ENCODE measurements at regions not wholly inside any gene's neighbourhood (a gene's known extent, or its start where the extent isn't known, plus 50 kb on each side); places are given as distances from the start of the nearest gene placed in this dataset.

DNA sequence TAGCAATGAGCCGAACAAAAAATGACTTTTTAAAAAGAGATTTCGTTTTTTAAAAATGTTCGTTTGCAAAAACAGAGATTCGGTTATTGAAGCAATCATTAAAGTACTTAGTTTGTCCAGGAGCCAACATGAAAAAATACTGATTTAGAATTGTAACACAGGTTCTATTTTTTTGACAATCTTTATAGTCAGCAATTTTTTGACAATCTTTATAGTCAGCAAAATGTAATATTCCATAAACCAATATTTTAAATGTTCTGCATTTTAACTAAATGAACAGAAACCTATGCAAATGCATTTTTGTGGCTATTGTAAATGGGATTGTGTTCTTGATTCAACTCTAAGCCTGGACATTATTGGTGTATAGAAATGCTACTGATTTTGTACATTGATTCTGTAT, 161.8 kb downstream of the DSEL start:
- TF ChIP-seq FOXM1 (IDR thresholded peaks at IDR 0.05; ENCODE audit: borderline replicate concordance, low read depth) (no peak), CREB1 (IDR thresholded peaks at IDR 0.05; ENCODE audit: low read depth) (no peak), TEAD4 (IDR thresholded peaks at IDR 0.05) (no peak), NFIC (IDR thresholded peaks at IDR 0.05) (no peak), YY1 (IDR thresholded peaks at IDR 0.05; ENCODE audit: low read depth) (no peak), ZBTB7A (IDR thresholded peaks at IDR 0.05; ENCODE audit: low read depth) (no peak), TAF1 (IDR thresholded peaks at IDR 0.05; ENCODE audit: low read depth) (no peak), EGR1 (IDR thresholded peaks at IDR 0.05) (no peak), TCF12 (IDR thresholded peaks at IDR 0.05; ENCODE audit: low read depth) (no peak)
- TF ChIP-seq, protein P1, sequence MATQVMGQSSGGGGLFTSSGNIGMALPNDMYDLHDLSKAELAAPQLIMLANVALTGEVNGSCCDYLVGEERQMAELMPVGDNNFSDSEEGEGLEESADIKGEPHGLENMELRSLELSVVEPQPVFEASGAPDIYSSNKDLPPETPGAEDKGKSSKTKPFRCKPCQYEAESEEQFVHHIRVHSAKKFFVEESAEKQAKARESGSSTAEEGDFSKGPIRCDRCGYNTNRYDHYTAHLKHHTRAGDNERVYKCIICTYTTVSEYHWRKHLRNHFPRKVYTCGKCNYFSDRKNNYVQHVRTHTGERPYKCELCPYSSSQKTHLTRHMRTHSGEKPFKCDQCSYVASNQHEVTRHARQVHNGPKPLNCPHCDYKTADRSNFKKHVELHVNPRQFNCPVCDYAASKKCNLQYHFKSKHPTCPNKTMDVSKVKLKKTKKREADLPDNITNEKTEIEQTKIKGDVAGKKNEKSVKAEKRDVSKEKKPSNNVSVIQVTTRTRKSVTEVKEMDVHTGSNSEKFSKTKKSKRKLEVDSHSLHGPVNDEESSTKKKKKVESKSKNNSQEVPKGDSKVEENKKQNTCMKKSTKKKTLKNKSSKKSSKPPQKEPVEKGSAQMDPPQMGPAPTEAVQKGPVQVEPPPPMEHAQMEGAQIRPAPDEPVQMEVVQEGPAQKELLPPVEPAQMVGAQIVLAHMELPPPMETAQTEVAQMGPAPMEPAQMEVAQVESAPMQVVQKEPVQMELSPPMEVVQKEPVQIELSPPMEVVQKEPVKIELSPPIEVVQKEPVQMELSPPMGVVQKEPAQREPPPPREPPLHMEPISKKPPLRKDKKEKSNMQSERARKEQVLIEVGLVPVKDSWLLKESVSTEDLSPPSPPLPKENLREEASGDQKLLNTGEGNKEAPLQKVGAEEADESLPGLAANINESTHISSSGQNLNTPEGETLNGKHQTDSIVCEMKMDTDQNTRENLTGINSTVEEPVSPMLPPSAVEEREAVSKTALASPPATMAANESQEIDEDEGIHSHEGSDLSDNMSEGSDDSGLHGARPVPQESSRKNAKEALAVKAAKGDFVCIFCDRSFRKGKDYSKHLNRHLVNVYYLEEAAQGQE (IDR thresholded peaks at IDR 0.05; ENCODE audit: low read depth): no peak
- TF ChIP-seq, protein P2, sequence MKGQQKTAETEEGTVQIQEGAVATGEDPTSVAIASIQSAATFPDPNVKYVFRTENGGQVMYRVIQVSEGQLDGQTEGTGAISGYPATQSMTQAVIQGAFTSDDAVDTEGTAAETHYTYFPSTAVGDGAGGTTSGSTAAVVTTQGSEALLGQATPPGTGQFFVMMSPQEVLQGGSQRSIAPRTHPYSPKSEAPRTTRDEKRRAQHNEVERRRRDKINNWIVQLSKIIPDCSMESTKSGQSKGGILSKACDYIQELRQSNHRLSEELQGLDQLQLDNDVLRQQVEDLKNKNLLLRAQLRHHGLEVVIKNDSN (IDR thresholded peaks at IDR 0.05): no peak

- TF ChIP-seq TAF1 (IDR thresholded peaks at IDR 0.05; ENCODE audit: low read depth) (no peak), TCF12 (IDR thresholded peaks at IDR 0.05; ENCODE audit: low read depth) (no peak), EGR1 (IDR thresholded peaks at IDR 0.05) (no peak), ZBTB7A (IDR thresholded peaks at IDR 0.05; ENCODE audit: low read depth) (no peak), CEBPB (IDR thresholded peaks at IDR 0.05) (no peak), FOXM1 (IDR thresholded peaks at IDR 0.05; ENCODE audit: borderline replicate concordance, low read depth) (no peak), TEAD4 (IDR thresholded peaks at IDR 0.05) (no peak), CREB1 (IDR thresholded peaks at IDR 0.05; ENCODE audit: low read depth) (no peak), YY1 (IDR thresholded peaks at IDR 0.05; ENCODE audit: low read depth) (no peak), NFIC (IDR thresholded peaks at IDR 0.05) (no peak), EP300 (IDR thresholded peaks at IDR 0.05; ENCODE audit: borderline replicate concordance) (no peak), RAD21 (IDR thresholded peaks at IDR 0.05; ENCODE audit: low read depth) (no peak)
- TF ChIP-seq, protein P1 (IDR thresholded peaks at IDR 0.05; ENCODE audit: low read depth): no peak
- TF ChIP-seq, protein P3, sequence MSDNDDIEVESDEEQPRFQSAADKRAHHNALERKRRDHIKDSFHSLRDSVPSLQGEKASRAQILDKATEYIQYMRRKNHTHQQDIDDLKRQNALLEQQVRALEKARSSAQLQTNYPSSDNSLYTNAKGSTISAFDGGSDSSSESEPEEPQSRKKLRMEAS (IDR thresholded peaks at IDR 0.05): no peak
- TF ChIP-seq, protein P2 (IDR thresholded peaks at IDR 0.05): no peak
These were observed 162.4 kb downstream of the DSEL start for GRCh38 chr18:67354091-67354490.

- no peak for TF ChIP-seq CREB1 (IDR thresholded peaks at IDR 0.05; ENCODE audit: low read depth)
- no peak for TF ChIP-seq TAF1 (IDR thresholded peaks at IDR 0.05; ENCODE audit: low read depth)
- TF ChIP-seq, protein P3 (IDR thresholded peaks at IDR 0.05): no peak
- TF ChIP-seq, protein P2 (IDR thresholded peaks at IDR 0.05): no peak
- no peak for TF ChIP-seq FOXM1 (IDR thresholded peaks at IDR 0.05; ENCODE audit: borderline replicate concordance, low read depth)
- no peak for TF ChIP-seq ZBTB7A (IDR thresholded peaks at IDR 0.05; ENCODE audit: low read depth)
- TF ChIP-seq YY1 (IDR thresholded peaks at IDR 0.05; ENCODE audit: low read depth): no peak
- no peak for TF ChIP-seq TEAD4 (IDR thresholded peaks at IDR 0.05)
- TF ChIP-seq CEBPB (IDR thresholded peaks at IDR 0.05): no peak
- TF ChIP-seq EP300 (IDR thresholded peaks at IDR 0.05; ENCODE audit: borderline replicate concordance): no peak
- TF ChIP-seq RAD21 (IDR thresholded peaks at IDR 0.05; ENCODE audit: low read depth): no peak
- TF ChIP-seq, protein P1 (IDR thresholded peaks at IDR 0.05; ENCODE audit: low read depth): no peak
- no peak for TF ChIP-seq EGR1 (IDR thresholded peaks at IDR 0.05)
These were observed 169.1 kb downstream of the DSEL start for GRCh38 chr18:67347438-67347837.

DNA sequence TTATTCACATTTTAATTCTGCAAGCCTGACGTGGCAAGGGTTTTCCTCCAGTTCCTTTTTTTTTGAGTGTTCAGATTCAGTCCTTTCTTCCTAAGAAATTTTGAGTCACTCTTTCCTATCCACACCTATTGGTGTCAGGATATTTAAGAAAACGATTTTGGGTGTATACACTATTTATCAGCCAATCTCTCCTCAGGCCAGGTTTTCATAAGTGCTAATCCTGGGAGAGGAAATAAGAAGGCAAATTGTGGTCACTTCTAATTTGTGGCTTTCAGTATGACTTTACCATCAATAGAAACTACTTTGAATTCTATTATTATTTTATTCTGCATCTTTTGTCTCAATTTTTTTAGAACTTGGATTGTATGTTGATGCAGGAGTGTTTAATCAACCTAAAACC, 174.4 kb downstream of the DSEL start:
- no peak for TF ChIP-seq CEBPB (IDR thresholded peaks at IDR 0.05)
- TF ChIP-seq, protein P1 (IDR thresholded peaks at IDR 0.05; ENCODE audit: low read depth): no peak
- TF ChIP-seq YY1 (IDR thresholded peaks at IDR 0.05; ENCODE audit: low read depth): no peak
- TF ChIP-seq EP300 (IDR thresholded peaks at IDR 0.05; ENCODE audit: borderline replicate concordance): no peak
- TF ChIP-seq ZBTB7A (IDR thresholded peaks at IDR 0.05; ENCODE audit: low read depth): no peak
- no peak for TF ChIP-seq NFIC (IDR thresholded peaks at IDR 0.05)
- TF ChIP-seq, protein P3 (IDR thresholded peaks at IDR 0.05): no peak
- TF ChIP-seq EGR1 (IDR thresholded peaks at IDR 0.05): no peak
- TF ChIP-seq TEAD4 (IDR thresholded peaks at IDR 0.05): no peak
- no peak for TF ChIP-seq FOXM1 (IDR thresholded peaks at IDR 0.05; ENCODE audit: borderline replicate concordance, low read depth)
- no peak for TF ChIP-seq TCF12 (IDR thresholded peaks at IDR 0.05; ENCODE audit: low read depth)
- TF ChIP-seq, protein P2 (IDR thresholded peaks at IDR 0.05): no peak
- no peak for TF ChIP-seq TAF1 (IDR thresholded peaks at IDR 0.05; ENCODE audit: low read depth)
- no peak for TF ChIP-seq RAD21 (IDR thresholded peaks at IDR 0.05; ENCODE audit: low read depth)
- TF ChIP-seq CREB1 (IDR thresholded peaks at IDR 0.05; ENCODE audit: low read depth): no peak
